ENCODE measurements at regions not wholly inside any gene's neighbourhood (a gene's known extent, or its start where the extent isn't known, plus 50 kb on each side); places are given as distances from the start of the nearest gene placed in this dataset.

GRCh38 chr6:63464060-63464459 is 108.2 kb upstream of the LOC128125822 start:
- Mint-ChIP-seq H3K4me1 (0 out of 4 replicates have a peak, but pooled peaks cover 0 to under 1% of the 10 kb centered on the region in 2 experiments), H3K27me3 (ENCODE audit: low read depth) (no peaks in the 10 kb centered on the region)
- H4K5ac ChIP-seq (ENCODE audit: insufficient read length, low read depth, low read length): no peak overlapping the region

More at GRCh38 chr6:63464060-63464459, 108.2 kb upstream of the LOC128125822 start:
- no peak overlapping the region for H2BK5ac ChIP-seq (ENCODE audit: insufficient read length, low read length)
- no peak overlapping the region for H3K27ac ChIP-seq (ENCODE audit: insufficient read length, low read depth, low read length)
- TF ChIP-seq, protein P1, sequence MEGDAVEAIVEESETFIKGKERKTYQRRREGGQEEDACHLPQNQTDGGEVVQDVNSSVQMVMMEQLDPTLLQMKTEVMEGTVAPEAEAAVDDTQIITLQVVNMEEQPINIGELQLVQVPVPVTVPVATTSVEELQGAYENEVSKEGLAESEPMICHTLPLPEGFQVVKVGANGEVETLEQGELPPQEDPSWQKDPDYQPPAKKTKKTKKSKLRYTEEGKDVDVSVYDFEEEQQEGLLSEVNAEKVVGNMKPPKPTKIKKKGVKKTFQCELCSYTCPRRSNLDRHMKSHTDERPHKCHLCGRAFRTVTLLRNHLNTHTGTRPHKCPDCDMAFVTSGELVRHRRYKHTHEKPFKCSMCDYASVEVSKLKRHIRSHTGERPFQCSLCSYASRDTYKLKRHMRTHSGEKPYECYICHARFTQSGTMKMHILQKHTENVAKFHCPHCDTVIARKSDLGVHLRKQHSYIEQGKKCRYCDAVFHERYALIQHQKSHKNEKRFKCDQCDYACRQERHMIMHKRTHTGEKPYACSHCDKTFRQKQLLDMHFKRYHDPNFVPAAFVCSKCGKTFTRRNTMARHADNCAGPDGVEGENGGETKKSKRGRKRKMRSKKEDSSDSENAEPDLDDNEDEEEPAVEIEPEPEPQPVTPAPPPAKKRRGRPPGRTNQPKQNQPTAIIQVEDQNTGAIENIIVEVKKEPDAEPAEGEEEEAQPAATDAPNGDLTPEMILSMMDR (conservative IDR thresholded peaks at IDR 0.05): no peak
- H3K79me1 ChIP-seq (ENCODE audit: insufficient read depth, low read depth, low read length, poor library complexity, severe bottlenecking): no peaks in the 10 kb centered on the region
- H2BK120ac ChIP-seq (ENCODE audit: low read depth, low read length, poor library complexity, severe bottlenecking): no peak overlapping the region
- no peak overlapping the region for H2AK5ac ChIP-seq (ENCODE audit: insufficient read length, low read length)
- H3K4me2 ChIP-seq (ENCODE audit: insufficient read depth, insufficient read length, low read length): no peak overlapping the region
- no peak overlapping the region for H2BK20ac ChIP-seq (ENCODE audit: low read depth, low read length, poor library complexity, severe bottlenecking)
- H2BK15ac ChIP-seq (ENCODE audit: low read depth, low read length): no peak overlapping the region
- H3K18ac ChIP-seq (ENCODE audit: insufficient read length, low read depth, low read length): no peak overlapping the region
- no peak overlapping the region for H3K14ac ChIP-seq (ENCODE audit: insufficient read depth, low read length)
- no peaks in the 10 kb centered on the region for H3K79me2 ChIP-seq (ENCODE audit: insufficient read depth, low read length)
- H3K4ac ChIP-seq (ENCODE audit: low read depth, low read length): no peak overlapping the region
- no peaks in the 10 kb centered on the region for H3K23me2 ChIP-seq (ENCODE audit: insufficient read length, low read depth, low read length, poor library complexity, severe bottlenecking)
- H3K23ac ChIP-seq (ENCODE audit: insufficient read length, low read depth, low read length): no peak overlapping the region
- DNase-seq: no peak
- H4K91ac ChIP-seq (ENCODE audit: insufficient read length, low read depth, low read length): no peak overlapping the region
- H3K4me1 ChIP-seq (ENCODE audit: insufficient read depth, low read length): no peaks in the 10 kb centered on the region
- no peaks in the 10 kb centered on the region for H3K36me3 Mint-ChIP-seq (ENCODE audit: insufficient read depth in 1 of 3, low read depth in 3 of 3)
- H3K9me3 ChIP-seq (ENCODE audit: control insufficient read depth, low read depth, low read length): no peaks in the 10 kb centered on the region
- no peaks in the 10 kb centered on the region for H4K20me1 ChIP-seq (ENCODE audit: control insufficient read depth, insufficient read depth, insufficient read length)
- no peaks in the 10 kb centered on the region for H3K9me3 Mint-ChIP-seq
- H2BK12ac ChIP-seq (ENCODE audit: insufficient read length, low read depth, low read length): no peak overlapping the region
- no peak overlapping the region for H4K8ac ChIP-seq (replicated peaks; ENCODE audit: insufficient read length, low read depth, low read length)
- H3K9ac ChIP-seq (ENCODE audit: extremely low read depth, insufficient read length, low read length): no peak overlapping the region
- no peak overlapping the region for H2AFZ ChIP-seq (ENCODE audit: low read length)
- no peak overlapping the region for H3T11ph ChIP-seq (ENCODE audit: low read length)
- H3K27ac Mint-ChIP-seq: no peak overlapping the region
- no peak overlapping the region for H3K56ac ChIP-seq (ENCODE audit: insufficient read length, low read depth, low read length)
- H3K27me3 ChIP-seq (ENCODE audit: insufficient read depth, low read length): no peaks in the 10 kb centered on the region
- no peak overlapping the region for H3K4me3 Mint-ChIP-seq

All from H9 (cell line).